Left lung (tissue), 4 donors: ENCODE measurements at regions not wholly inside any gene's neighbourhood (a gene's known extent, or its start where the extent isn't known, plus 50 kb on each side); places are given as distances from the start of the nearest gene placed in this dataset.
A peak's percentile ranks its signal among the peaks of the same experiment; 100 is the strongest.

ENCODE experiments used
- ATAC-seq: fragments of 200-7000 bp; cut with Tn5 transposase; one replicate; pipeline ENCODE4 v1.9.1; 2020; ENCODE audit warnings: moderate library complexity
- DNase-seq, 4 donors: peaks; one replicate each; pipeline ENCODE4 v3.0.0-alpha.2; 2013 to 2020
- H3K27ac ChIP-seq, 2 donors: fragments of 200-600 bp; sonication (generic) in 1 of 2; one replicate each; pipeline versions ENCODE4 v1.5.0 to v1.8.0; 2020 to 2021
- H3K27me3 ChIP-seq, 2 donors: fragments of 200-600 bp; sonication (generic) in 1 of 2; one replicate each; pipeline versions ENCODE4 v1.5.0 to v1.8.0; 2020 to 2021
- H3K36me3 ChIP-seq, 2 donors: fragments of 200-600 bp; sonication (generic) in 1 of 2; one replicate each; pipeline versions ENCODE4 v1.5.0 to v1.8.0; 2020 to 2021
- H3K4me1 ChIP-seq, 2 donors: fragments of 200-600 bp; one replicate each; pipeline ENCODE4 v1.8.0; 2021
- H3K4me3 ChIP-seq, 2 donors: fragments of 200-600 bp; sonication (generic) in 1 of 2; one replicate each; pipeline versions ENCODE4 v1.5.0 to v1.8.0; 2020 to 2021; ENCODE audit warnings: mild to moderate bottlenecking in 1 of 2
- H3K9me3 ChIP-seq, 2 donors: fragments of 200-600 bp; sonication (generic) in 1 of 2; one replicate each; pipeline versions ENCODE4 v1.5.0 to v1.8.0; 2020 to 2021
- CTCF ChIP-seq, 2 donors: fragments of 200-600 bp; sonication (generic) in 1 of 2; IDR thresholded peaks; one replicate each; pipeline versions ENCODE4 v1.5.0 to v1.8.0; 2021; ENCODE audit warnings: antibody characterized with exemption in 2 of 2
- intact Hi-C, 2 donors: fragments of 100-400 bp; cut with DNase I; formaldehyde crosslinking; loops; one replicate each; pipeline versions ENCODE4 v1.11.2 to v1.14.2; 2022
- donor health status: DM: no; HTN: yes; CAD: no.
- donor health status: DM: no; HTN: no; CAD: no.

DNA sequence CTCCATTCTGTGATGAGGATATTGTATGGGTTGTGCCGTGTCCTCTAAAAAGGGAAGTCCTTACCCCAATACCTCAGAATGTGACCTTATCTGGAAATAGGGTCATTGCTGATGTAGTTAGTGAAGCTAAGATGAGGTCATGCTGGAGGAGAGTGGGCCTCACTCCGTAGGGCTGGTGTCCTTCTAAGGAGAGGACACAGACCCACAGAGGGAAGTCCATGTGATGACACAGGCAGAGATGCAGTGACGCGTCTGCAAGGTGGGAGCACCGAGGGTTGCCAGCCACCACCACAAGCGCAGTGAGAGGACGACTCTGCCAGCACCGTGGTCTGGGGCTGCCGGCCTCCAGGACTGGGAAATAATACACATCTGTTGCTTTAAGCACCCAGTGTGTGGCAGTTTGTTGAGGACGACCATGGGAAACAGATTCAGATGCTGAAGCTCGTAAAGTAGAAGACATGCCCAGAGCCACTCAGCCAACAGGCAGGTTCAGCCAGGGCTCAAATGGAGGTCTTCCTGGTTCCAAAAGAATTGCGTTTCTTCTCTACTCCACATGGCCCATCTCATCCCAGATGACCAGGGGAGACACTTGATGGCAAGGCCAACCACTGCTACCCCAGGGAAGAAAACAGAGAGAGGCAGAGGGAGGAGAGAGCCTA is 59.2 kb upstream of the DUSP22 start:
- Histone ChIP-seq H3K4me1 (peaks cover 0 to 13% of the 10 kb centered on the region in 2 donors), H3K9me3 (no peaks in the 10 kb centered on the region), H3K4me3 (no peak overlapping the region), H3K36me3 (no peaks in the 10 kb centered on the region), H3K27me3 (no peaks in the 10 kb centered on the region), H3K27ac (no peak overlapping the region)
- intact Hi-C loops, result no loop called here
- TF ChIP-seq CTCF (IDR thresholded peaks at IDR 0.05), result no peak
- ATAC-seq (no peak), DNase-seq (no peak)

- no peak for TF ChIP-seq CTCF (IDR thresholded peaks at IDR 0.05)
- Histone ChIP-seq H3K27me3 (no peaks in the 10 kb centered on the region), H3K27ac (no peak overlapping the region), H3K4me3 (no peak overlapping the region), H3K4me1 (peaks cover 0 to 13% of the 10 kb centered on the region in 2 donors), H3K36me3 (no peaks in the 10 kb centered on the region), H3K9me3 (no peaks in the 10 kb centered on the region)
- ATAC-seq, result no peak
- intact Hi-C loops, result no loop called here
- no peak for DNase-seq
These were observed 57.4 kb upstream of the DUSP22 start for GRCh38 chr6:234706-235372.

DNA sequence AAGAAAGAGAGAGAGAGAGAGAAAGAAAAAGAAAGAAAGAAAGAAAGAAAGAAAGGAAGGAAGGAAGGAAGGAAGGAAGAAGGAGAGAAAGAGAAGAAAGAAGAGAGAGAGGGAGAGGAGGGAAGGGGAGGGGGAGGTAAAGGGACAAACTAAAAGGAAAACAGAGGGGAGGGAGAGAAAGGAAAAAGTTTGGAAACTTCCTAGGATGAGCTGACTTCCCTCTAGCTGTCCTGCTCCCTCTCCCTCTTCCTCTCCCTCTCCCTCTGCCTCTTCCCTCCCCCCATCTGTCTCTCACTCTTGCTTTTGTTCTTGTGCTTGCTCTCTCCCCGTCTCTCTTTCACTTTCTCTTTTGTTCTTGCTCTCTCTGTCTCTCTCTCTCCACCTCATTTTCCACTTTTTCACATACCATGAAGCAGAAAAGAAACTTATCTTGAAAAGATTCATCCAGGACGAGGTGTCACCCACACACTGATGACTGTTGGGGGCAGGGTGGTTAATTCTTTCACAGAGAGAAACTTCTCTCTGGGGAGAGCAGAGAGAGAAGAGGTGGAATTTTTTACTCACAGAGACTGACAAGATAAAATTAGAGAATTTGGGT is 56.4 kb upstream of the DUSP22 start:
- peak; percentile 86 for ATAC-seq
- Histone ChIP-seq H3K4me1 (peaks cover 0 to 13% of the 10 kb centered on the region in 2 donors), H3K9me3 (no peaks in the 10 kb centered on the region), H3K27me3 (no peaks in the 10 kb centered on the region), H3K27ac (peak overlapping the region; percentile 8 to 38), H3K36me3 (no peaks in the 10 kb centered on the region), H3K4me3 (peak overlapping the region in 1 of 2 donors; percentile 7)
- peak in 2 of 4 donors; percentile 33 to 56 for DNase-seq
- TF ChIP-seq CTCF (IDR thresholded peaks at IDR 0.05), result no peak
- intact Hi-C loops, result no loop called here

DNA sequence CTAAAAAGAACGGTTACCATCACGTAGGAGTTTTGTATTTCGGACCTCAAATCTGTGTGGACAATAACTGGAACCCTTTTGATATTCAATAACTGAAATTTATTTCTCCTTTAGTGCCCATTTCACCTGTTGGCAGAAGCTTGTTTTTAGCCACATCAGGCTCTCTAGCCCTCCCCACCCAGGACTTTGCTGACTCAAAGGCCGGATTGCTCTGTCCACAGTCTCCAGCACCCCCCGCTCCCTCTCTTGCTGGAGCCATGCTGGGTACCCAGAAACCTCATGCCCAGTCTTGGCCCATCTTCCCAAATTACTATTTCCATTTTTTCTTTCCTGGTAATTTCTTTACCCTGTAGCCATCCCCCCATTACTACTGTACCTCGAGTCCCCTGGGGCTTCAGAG is 55.8 kb upstream of the DUSP22 start:
- intact Hi-C loops, result no loop called here
- Histone ChIP-seq H3K36me3 (no peaks in the 10 kb centered on the region), H3K4me3 (no peak overlapping the region), H3K27ac (peak overlapping the region; percentile 8 to 38), H3K4me1 (peaks cover 0 to 13% of the 10 kb centered on the region in 2 donors), H3K27me3 (no peaks in the 10 kb centered on the region), H3K9me3 (no peaks in the 10 kb centered on the region)
- no peak for ATAC-seq
- DNase-seq, result no peak
- no peak for TF ChIP-seq CTCF (IDR thresholded peaks at IDR 0.05)

DNA sequence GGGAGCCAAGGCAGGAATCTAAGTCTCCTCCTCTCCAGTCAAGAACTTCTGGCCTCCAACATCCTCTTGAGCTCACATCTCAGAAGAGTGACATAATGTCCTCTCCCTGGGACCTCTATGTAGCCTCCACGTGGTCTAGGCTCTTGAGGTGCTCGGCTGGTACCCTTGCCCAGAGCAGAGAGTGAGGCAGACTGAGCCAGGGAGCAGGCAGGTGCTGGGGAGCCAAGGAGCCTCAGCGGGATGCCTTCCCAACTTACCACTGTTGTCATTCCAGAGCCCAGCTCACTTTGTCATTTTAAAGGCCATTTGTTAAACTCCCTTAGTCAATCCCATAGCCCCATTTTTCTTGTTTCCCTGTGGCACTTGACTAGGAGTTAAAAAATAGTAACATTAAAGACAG is 52.1 kb upstream of the DUSP22 start:
- intact Hi-C loops, result no loop called here

More for the DNA sequence above, 52.1 kb upstream of the DUSP22 start:
- TF ChIP-seq CTCF (IDR thresholded peaks at IDR 0.05), result no peak
- DNase-seq, result no peak
- ATAC-seq, result no peak
- Histone ChIP-seq H3K9me3 (peaks cover 0 to 3% of the 10 kb centered on the region in 2 donors), H3K36me3 (no peaks in the 10 kb centered on the region), H3K27me3 (no peaks in the 10 kb centered on the region), H3K4me1 (peaks cover 0 to 13% of the 10 kb centered on the region in 2 donors), H3K4me3 (no peak overlapping the region), H3K27ac (no peak overlapping the region)
